ENCODE measurements at regions not wholly inside any gene's neighbourhood (a gene's known extent, or its start where the extent isn't known, plus 50 kb on each side); places are given as distances from the start of the nearest gene placed in this dataset.

DNA sequence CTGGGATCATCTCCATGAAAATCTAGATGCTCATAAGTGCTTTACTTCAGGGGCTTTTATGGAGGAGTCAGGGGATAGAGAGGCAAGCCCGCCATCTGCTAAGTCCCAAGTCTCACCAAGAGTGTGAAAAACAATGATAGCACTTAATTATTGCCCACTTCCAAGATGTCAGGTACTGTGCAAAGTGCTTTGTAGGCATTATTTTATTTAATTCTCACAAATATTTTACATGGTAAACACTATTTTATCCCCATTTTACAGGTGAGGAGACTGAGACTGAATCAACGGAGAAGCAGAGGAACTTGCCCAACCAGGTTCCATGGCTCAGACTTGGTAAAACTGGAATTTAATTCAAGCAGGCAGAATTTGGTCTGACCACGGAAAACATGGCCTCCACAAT, 147.5 kb downstream of the ACKR3 start:
- DNase-seq (ENCODE audit: low read depth in 2 of 2): no peak

DNA sequence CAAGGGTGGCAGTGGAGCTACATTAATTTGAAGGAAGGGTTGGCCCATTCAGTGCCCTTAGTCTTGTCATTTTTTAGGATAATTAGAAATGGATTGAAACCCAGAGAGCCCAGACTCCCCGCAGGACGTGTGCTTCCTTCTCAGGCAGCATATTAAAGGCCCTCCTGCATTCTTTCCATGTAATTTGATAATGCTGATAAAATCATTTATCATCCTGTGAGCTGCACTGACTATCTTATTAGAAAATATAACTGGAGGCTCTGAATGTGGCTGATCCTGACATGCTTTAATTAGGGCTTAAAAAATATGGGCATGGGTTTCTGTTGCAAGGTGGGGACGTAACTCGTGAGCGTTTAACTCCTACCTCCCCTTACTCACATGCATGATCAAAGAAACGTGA, 148.1 kb downstream of the ACKR3 start:
- DNase-seq (ENCODE audit: low read depth in 2 of 2): no peak

DNA sequence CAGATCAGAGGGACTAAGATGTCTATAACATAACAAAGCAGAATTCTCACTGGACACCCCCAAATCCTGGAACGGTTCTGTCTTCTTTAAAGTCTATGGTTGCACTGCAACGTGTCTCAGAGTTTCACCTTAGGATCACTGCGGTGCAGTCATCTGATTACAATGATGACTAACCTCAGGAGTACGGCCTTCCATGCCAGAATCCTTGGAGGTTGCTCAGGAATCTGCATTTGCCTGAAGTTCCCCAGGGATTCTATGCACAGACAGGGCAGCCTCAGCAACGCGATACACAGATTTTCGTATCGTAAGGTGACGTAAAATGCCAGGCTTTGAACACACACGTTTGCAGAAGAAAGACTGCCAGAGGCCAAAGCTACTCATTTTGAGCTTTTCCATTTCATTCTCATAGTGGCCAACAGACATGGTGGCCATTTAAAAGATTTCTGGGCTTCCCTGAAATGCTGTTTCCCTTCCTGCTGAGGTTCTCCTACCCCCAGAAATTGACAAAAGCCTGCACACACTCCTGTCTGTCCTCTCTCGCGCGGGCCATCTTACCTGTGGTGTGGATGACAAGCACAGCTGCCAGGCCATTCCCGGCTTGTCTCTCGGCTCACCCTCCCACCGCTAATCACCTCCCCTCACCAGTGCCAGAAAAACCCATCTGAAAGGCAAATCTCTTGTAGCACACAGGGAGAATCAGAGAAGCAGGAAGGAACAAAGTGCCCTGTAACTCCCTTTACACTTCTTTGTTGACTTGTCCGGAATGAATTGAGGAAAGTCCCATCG, 148.8 kb downstream of the ACKR3 start:
- no peak for DNase-seq (ENCODE audit: low read depth in 2 of 2)

DNA sequence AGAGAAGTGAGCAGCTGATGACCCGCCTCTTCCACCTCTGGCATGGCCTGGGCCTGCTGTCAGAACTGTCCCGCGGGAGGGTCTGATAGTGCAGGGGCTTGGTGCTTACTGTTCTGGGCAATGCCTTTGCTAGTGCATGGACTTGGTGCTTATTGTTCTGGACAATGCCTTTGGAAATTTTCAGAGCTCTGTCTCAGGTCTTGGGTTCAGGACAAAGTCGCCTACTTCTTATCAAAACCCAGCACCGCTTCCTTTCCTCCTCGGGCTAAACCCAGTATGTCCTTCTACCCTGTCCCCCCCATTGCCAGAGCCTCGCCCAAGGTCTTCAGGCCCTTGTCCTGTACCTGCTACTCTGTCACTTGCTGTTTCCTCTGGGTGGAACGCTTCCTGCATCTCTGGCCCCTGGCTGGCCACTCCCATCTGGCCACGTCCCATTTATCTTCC, 149.6 kb downstream of the ACKR3 start:
- no peak for DNase-seq (ENCODE audit: low read depth in 2 of 2)

DNA sequence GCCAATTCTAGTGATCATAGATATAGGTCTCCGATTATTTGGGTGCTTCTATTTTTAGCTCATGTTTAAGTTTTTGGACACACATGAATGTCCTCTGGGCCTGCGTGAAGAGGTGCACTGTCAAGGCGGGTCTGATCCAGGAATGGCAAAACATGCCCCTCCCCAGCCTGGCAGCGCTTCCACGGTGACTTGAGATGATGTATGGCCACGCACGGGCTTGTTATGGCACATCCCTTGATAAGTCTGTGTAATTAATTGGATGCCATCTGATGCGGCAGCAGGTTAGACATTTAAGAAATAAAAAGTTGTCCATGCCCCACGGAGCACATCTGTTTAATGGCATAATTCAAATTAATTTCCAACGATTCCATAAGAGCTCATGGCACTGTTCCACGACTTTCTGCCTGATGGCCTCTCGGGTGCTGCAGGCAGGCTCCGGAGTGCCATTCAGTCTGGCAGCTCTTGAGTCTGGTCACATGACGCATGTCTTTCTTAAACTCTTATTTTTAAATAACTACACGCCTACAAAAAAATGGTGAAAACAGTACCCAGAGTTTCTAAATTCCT, 151.4 kb downstream of the ACKR3 start:
- DNase-seq (ENCODE audit: low read depth in 2 of 2): no peak

DNA sequence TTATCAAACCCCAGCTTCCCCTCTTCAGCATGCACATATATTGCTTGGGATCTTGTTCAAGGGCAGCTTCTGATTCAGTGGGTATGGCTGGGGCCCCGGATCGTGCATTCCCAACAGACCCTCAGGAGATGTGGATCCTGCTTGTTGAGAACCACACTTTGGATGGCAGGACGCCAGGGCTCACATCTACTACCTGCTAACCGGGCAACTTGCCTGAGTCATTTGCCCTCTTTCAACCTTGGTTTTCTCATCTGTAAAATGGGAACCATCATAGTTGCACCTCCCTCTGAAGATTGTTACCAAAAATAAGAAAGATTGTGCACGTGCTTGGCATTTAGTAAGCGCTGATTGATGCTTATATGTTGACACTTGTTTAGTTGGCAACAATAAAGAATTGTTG, 154.6 kb downstream of the ACKR3 start:
- no peak for DNase-seq (ENCODE audit: low read depth in 2 of 2)

DNA sequence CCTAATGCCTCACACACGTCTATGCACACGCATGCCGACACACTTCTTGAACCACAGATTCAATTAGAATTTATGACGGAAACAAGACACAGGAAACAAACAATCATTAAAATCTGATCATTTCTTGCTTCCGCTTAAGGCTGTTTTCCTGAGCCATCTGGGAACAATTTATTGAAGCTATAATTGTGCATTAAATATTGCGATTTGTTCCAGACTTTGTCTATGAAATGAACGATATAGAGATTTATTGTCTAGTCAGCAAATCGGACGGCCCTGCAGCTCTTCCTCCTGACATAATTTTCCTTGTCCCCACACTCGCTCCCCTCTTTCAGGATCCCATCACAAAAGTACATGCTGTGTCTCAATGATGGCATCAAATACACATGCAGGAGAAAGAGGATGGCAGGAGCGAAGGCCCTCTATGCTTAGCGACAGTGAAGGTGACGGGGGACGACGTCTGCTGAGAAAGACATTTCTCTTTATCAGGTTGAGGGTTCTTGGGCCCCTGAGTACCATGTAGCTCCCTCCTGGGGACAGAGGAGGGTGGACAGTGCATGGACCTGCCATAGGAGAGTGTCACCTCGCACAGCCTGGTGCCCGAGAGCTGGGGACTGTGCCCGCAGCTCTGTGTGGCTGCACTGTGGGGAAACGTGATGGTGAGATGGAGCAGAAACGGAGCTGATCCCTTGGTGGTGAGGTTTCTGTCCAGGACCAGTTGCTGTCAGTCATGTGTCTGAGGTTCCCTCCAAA, 157.3 kb downstream of the ACKR3 start:
- no peak for DNase-seq (ENCODE audit: low read depth in 2 of 2)

DNA sequence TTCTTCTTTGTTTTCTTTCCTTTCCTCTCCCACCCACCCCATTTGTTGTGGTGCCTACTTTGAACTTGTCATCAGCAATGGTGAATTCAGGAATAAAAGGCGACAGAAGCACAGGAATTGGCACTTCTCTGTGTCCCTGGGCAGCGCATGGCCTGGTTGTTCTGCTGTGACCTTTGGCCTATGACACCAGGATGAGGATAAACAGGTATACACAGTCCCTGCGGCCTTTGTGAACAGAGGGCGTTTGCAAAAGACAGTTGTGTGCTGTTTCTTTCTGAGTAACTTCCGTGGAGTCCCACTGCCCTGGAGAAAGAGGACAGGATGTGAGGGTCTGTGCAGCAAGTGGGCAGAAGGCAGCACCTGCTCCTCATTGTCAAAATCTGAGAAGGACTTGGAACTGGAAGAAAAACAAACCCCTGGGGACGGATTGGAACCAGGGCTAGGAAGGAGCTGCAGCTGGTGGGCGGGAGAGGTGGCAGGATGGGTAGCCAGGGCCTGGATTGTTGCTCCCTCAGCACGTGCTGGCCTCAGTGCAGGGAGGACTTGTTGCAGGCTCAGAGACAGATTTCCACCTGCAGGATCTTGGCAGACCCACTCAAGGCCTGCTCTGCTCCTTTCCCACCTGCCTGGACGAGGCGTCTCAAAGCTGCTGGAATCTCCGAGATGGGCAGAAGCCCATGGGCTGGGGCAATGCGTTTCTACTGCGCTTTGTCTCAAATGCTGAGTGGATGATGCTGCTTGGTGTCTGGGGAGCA, 159.5 kb downstream of the ACKR3 start:
- no peak for DNase-seq (ENCODE audit: low read depth in 2 of 2)

DNA sequence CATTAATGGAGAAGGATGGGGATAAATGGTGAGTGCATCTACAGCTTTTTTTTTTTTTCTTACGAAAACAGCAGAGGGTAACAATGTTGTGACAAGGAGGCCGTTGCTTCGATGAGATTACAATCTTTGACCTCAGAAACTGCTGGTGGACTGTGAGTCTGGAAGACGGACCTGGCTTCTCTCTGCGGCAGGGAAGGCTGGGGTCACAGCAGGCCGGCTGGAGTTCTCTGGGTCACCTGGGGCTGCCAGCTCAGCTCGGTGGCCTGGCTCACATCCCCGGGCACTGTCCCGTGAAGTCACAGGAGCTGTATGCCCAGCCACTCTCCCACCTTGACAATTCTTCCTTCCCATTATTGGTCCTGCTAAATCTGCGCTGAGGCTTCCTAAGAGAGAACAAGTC, 160.8 kb downstream of the ACKR3 start:
- no peak for DNase-seq (ENCODE audit: low read depth in 2 of 2)

DNA sequence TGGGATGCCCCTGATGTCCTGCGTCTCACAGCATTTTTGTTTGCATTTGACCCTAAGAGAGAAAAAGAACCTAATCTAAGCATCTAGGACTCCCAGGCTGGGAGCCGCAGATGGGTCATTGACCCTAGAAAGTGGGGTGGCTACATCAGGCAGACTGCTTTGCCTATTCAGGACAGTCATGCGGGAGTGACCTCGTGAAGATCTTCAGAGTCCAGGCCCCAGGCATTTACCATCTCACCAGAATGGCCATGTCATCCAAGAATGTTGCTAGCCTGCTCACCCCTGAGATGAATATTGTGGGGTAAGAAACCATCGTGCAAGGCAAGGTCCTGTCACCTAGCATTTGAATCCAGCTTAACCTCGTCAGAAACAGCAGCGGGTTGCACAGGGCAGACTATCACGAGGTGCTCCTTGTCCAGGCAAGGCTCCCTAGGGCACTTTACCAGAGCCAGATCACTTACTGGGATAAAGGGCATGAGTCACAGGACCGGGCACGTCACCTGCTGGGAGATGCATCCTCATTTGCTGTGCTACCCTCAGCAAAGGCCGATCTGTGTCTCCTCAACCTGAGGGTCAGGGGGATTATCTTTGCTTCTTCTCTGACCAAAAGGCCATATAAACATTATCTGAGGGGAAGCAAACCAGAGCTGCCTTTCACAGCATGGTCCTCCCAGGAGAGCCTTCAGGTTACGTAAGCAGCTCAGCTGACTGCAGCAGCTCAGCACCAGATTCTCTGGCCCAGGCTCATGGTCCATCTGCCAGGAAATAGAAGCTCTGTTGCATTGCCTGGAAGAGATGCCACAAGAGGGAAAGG, 162.3 kb downstream of the ACKR3 start:
- no peak for DNase-seq (ENCODE audit: low read depth in 2 of 2)

DNA sequence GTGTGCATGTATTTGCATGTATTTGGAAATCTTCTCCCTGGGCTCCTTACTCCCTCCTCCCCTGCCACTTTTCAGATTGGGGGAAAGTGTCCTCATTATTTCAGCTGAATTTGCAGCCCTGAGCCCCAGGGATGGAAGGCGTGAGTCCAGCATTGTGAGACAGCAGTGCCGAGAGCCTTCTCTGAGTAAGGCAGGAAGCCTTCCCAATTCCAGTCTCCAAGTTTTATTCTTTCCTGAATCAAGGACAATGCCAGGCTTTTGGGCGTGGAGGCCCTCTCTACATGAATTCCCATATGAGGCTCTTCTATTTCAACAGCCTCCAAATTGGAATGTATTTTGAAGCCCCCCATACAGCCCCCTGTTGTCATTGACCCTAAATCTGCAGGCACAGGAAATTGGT, 163.5 kb downstream of the ACKR3 start:
- DNase-seq (ENCODE audit: low read depth in 2 of 2): no peak

DNA sequence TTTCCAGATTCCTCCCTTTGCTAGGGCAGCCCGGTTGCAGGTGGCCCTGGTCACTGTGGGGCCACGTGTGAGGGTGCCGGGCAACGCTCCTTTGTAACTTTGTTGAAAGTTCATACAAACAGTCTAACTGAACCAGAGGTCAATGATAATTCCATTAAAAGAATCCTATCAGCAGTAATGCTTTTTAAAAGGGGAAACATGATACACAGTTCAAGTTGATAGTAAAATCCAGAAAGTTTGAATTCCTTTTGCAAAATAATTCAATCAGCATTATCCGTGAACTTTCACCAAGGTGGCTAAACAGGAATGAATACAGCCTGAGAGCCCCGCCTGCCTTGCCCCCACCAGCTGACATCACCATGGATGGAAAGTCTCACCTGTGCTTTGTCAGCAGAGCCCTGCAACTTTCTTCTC, 166.2 kb downstream of the ACKR3 start:
- no peak for DNase-seq (ENCODE audit: low read depth in 2 of 2)

DNA sequence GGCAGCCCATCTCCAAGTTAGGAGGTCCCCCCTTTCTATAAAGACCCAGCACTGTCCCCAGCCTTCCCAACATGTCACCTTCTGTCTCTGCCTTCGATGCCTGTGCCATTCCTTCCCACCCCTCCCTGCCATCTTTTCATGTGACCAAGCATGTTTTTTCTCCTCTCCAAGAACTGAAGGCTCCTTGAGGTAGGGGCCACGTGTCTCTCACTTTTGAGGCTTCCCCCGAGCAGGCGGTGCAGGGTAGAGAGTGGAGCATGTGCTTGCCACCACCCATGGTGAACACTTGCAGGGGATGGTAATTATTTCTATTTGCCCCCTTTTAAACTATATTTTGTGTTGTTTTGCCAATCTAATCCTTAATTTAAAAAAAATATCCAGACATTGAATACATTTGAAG, 168.4 kb downstream of the ACKR3 start:
- no peak for DNase-seq (ENCODE audit: low read depth in 2 of 2)

DNA sequence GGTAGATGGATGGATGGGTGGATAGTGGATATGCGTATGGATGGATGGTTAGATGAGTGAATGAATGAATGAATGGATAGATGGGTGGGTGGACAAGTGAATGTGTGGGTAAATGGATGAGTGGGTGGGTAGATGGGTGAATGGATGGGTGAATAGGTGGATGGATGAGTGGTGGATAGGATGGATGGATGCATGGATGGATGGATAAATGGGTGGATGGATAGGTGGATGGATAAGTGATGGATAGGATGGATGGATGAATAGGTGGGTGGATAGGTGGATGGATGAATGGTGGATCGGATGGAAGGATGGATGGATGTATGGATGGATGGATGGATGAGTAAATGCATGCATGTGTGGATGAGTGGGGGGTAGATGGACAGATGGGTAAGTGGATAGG, 169.3 kb downstream of the ACKR3 start:
- DNase-seq (ENCODE audit: low read depth in 2 of 2): no peak

DNA sequence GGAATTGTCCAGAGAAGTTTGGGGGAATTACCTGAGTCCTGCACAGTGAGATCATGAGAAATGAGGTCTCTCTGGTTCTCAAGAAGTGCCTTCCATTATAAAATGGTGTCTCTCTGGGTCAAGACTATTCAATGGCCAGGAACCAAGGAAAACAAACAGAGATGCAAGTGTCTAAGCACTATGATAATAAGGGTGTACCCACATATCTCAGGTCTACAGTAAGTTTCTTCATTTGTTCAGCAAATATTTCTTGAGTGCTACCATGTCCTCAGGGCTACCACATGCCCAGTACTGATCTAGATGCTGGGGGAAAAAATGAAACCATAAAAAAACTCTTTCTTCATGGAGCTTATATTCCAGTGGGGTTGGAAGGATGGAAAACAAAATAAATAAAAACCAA, 170.0 kb downstream of the ACKR3 start:
- DNase-seq (ENCODE audit: low read depth in 2 of 2): no peak

DNA sequence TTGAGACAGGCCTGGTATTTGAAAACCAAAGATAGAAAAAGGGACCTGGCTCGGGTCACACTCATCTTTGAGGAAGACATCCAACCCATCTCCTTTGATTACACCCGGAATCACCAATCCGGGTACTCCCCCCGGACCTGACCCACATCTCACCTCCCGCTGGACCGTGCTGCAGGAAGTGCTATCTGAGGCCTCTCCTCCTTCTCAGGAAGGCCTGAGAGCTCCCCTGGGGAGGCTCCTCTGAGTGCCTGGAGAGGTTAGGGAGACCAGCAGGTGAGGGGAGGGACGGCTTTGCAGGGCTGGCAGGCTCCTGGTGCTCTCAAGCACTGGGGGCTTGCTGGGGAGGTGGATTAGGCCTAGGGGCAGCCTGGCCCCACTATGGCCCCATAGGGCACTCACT, 170.9 kb downstream of the ACKR3 start:
- DNase-seq (ENCODE audit: low read depth in 2 of 2): no peak

DNA sequence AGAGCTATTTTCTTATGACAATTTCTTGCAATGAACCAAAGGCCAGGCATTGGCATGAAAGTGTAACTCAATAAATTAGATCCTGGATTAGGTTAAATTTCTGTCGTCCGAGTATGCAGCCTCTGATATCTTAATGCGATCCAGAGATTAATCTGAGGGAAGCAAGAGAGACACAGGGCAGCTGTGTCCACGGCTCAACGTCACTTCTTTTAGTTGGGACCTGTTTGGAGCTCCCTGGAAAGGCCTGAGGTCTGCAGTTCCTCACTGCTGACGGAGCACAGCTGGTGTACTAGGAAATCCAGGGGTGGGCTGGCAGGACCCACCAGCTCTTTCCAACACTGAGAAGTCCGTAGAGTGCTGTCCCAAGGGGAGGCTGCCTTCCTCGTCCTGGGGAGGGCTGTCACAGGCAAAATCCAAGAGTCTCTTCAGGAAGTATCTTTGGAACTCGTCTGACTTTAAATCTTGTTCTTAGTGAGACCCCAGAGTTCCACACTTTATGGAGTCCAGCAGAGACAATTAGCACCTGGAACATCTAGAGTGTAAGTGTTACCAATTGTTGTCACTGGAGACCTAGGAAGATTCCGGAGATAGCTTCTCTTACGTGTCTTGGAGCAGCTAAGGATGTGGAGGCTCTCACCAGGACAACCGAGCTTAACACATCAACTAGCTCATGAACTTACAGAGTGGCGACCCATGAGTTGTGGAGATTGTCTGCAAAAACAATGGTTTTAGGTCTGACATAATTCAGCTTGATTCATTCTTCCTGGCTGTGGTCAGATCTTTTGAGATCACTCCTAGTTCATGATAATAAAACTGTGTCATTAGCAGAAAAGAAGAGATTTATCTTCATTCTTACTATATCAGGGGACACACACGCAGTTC, 173.7 kb downstream of the ACKR3 start:
- no peak for DNase-seq (ENCODE audit: low read depth in 2 of 2)

DNA sequence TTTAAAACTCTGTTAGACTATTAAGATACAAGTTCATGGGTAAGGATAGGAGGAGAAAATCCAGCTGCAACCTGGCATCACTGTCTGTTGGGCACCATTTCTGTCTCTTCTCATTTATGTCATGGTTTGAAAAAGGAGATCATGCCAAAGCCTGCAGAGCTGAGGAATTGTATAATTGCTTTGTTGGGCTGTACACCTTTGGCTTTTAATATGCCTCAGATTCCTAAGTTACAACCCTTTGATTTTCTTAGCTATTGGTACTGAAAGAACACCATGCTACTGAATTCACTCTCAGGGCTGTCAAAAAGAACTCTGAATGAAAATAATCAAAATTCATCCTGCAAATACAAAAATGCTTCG, 174.3 kb downstream of the ACKR3 start:
- no peak for DNase-seq (ENCODE audit: low read depth in 2 of 2)

DNA sequence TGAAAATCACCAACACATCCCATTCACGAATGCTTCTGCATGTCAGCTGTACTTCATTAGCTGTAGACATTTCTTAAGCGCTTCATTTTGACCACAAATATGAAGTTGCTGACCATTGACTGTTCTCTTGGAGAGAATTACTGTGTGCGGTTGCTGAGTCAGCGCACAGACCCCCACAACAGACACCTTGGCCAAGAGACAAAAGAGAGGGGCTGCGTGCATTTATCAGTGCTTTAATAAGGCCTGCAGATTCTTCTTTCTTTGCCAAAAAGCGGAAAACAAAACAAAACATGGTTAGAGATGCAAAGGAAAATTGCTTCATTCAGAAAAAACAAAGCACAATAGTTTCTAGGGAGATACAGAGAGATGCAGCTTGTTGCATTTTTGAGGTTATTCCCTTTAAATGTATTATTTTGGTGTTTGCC, 174.7 kb downstream of the ACKR3 start:
- DNase-seq (ENCODE audit: low read depth in 2 of 2): no peak

DNA sequence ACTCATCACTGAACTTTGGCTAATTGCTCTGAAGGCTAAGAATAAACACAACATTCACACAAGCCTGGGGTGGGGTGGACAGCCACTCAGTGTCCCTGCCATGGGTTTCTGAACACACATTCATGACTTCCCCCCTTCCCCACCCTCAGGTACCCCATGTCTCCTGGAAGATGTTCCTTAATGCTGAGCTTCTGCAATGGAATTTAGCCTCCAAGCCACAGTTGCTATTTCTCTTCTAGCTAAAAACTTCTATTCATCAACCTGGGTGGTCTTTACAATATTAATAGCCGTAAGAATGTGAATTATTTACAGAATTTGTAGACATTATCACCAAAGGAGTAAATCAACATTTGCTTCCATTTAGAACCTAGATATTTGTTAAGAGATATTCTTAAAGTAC, 175.1 kb downstream of the ACKR3 start:
- no peak for DNase-seq (ENCODE audit: low read depth in 2 of 2)

Measured in stimulated activated CD8-positive, alpha-beta memory T cell treated with anti-CD3 and anti-CD28 coated beads, Interleukin-2, amount 100 ng/mL, for 48 hours (primary cell).